ENCODE measurements at regions not wholly inside any gene's neighbourhood (a gene's known extent, or its start where the extent isn't known, plus 50 kb on each side); places are given as distances from the start of the nearest gene placed in this dataset.
"Not testable (repeated sequence)": the region's sequence is repeated elsewhere in the genome, so short reads cannot be mapped to it uniquely, and the experiment has no call there.

DNA sequence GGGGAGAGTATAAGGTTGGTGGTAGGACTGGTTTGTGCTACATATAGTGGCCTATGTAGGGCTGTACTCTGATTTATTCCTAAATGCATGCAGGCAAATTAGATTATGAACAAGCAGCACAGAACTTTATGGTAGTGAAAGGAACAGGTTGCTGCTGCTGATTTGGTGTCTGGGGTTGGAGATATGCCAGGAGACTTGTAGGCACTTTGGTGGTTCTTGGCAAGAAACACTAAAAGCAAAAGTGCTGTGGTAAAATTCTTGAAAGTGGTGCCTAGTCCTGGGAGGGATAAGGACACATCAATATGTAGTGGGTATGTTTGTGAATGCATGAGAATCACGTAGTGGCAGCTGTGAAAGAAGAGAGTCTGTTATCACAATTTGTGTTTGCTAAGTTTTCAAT lies 2126.0 kb downstream of the TP53TG3F start:
- peaks cover 46% of the 10 kb centered on the region for H3K9me3 Mint-ChIP-seq (ENCODE audit: low read depth)

DNA sequence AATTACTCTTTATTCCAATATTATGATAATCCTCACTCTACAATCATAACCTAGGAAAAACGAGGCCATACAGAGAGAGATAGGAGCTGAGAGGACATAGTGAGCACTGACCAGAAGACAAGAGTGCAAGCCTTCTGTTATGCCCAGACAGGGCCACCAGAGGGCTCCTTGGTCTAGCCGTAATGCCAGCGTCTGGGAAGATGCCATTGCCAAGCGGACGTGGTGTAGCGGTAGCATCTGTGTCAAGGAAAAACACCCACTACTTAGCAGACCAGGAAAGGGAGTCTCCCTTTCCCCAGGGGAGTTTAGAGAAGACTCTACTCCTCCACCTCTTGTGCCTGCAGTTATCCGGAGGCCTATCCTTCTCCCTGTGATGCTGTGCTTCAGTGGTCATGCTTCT lies 2131.5 kb downstream of the TP53TG3F start:
- H3K36me3 Mint-ChIP-seq (ENCODE audit: insufficient read depth); DNase-seq (ENCODE audit: low spot score, unreplicated experiment); H3K27me3 Mint-ChIP-seq; H3K4me1 Mint-ChIP-seq (ENCODE audit: low read depth); H3K27ac Mint-ChIP-seq; H3K4me3 Mint-ChIP-seq (ENCODE audit: low read depth): not testable (repeated sequence)
- peaks cover 42% of the 10 kb centered on the region for H3K9me3 Mint-ChIP-seq (ENCODE audit: low read depth)

More for the DNA sequence above, 2126.0 kb downstream of the TP53TG3F start:
- no peaks in the 10 kb centered on the region for H3K4me1 Mint-ChIP-seq (ENCODE audit: low read depth)
- H3K4me3 Mint-ChIP-seq (ENCODE audit: low read depth), result no peak overlapping the region
- TF ChIP-seq, protein P1, sequence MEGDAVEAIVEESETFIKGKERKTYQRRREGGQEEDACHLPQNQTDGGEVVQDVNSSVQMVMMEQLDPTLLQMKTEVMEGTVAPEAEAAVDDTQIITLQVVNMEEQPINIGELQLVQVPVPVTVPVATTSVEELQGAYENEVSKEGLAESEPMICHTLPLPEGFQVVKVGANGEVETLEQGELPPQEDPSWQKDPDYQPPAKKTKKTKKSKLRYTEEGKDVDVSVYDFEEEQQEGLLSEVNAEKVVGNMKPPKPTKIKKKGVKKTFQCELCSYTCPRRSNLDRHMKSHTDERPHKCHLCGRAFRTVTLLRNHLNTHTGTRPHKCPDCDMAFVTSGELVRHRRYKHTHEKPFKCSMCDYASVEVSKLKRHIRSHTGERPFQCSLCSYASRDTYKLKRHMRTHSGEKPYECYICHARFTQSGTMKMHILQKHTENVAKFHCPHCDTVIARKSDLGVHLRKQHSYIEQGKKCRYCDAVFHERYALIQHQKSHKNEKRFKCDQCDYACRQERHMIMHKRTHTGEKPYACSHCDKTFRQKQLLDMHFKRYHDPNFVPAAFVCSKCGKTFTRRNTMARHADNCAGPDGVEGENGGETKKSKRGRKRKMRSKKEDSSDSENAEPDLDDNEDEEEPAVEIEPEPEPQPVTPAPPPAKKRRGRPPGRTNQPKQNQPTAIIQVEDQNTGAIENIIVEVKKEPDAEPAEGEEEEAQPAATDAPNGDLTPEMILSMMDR (IDR thresholded peaks at IDR 0.05; ENCODE audit: unreplicated experiment), result no peak
- H3K27me3 Mint-ChIP-seq, result no peaks in the 10 kb centered on the region
- DNase-seq (ENCODE audit: low spot score, unreplicated experiment), result no peak
- H3K27ac Mint-ChIP-seq, result no peak overlapping the region
- no peaks in the 10 kb centered on the region for H3K36me3 Mint-ChIP-seq (ENCODE audit: insufficient read depth)

DNA sequence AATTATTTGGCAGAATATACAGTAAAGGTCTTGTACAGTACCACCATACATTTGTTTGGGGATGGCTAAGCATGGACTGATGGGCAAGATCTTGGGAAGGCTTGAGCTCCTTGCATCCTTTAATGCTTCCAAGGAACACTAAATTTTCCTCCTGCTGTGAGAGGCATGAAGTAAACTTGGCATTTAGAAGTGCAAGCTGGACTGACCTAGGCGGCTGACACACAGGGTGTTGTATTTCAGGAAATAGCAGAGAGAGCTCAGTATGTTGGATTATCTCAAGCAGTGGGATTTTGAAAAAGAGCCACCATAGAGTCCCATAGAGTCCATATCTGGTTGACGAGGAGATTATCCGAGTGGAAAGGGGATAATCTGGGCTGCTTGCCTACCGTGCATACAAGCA lies 2137.1 kb downstream of the TP53TG3F start:
- Mint-ChIP-seq H3K36me3 (ENCODE audit: insufficient read depth) (peaks cover 2% of the 10 kb centered on the region), H3K4me3 (ENCODE audit: low read depth) (no peak overlapping the region), H3K27me3 (no peaks in the 10 kb centered on the region), H3K9me3 (ENCODE audit: low read depth) (peaks cover 59% of the 10 kb centered on the region), H3K27ac (no peak overlapping the region), H3K4me1 (ENCODE audit: low read depth) (no peaks in the 10 kb centered on the region)
- no peak for DNase-seq (ENCODE audit: low spot score, unreplicated experiment)
- TF ChIP-seq, protein P1 (IDR thresholded peaks at IDR 0.05; ENCODE audit: unreplicated experiment), result no peak

DNA sequence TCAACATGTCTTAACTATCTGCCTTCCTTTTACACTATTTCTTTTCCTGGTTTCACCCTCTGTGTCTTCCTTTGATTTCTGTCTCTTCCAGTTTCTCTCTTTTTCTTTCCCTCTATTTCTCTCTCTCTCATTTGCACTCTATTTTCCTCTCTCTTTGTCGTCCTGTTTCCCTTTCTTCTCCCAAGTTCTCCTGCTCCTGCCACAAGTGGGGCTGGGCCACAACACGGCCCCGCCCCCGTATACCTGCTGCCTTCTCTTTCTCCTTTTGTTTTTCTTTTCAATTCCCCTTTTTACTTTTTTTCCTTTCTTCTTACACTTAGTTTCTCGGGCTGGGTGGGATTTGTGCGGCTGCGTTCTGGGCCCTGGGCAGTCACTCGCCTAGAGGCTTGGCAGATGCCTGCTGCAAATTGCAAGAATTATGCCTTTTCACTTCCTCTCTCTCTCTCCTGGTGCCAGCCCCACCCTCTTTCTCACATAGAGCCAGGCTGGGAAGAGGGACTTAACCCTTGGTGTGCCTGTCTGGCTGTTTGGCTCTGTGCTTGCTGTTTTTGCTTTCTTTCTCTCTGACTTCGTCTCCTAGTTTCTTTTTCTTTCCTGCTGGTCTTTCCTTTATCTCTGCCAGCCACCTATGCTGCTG lies 2139.4 kb downstream of the TP53TG3F start:
- H3K27ac Mint-ChIP-seq, result no peak overlapping the region
- peaks cover 52% of the 10 kb centered on the region for H3K9me3 Mint-ChIP-seq (ENCODE audit: low read depth)

DNA sequence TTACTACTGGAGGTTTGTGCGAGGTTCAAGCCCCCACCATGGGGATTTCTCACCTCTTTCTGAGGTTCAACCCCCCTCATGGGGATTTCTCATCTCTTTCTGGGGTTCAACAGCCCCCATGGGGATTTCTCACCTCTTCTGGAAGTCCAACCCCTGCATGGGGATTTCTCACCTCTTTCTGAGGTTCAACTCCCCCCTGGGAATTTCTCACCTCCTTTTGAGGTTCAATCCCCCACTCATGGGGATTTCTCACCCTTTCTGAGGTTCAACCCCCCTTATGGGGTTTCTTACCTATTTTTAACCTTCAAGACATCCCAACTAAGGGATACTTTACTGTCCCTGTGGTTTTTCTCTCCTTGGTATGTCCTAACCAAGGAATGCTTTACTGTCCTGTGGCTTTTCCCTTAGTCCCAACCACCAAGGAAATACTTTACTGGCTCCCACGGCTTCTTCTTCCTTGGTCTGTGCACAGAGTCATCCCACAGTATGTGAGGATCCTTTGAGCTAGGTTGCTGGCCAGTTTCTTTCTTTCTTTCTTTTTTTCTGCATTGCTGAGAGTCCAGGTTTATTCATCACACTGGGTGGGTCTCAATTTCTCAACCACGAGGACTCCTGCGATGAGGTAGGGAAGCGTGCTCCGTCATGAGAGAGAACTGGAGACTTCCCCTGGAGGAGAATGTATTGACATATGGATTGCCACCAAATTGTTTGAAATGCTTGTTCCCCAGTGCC lies 2140.2 kb downstream of the TP53TG3F start:
- DNase-seq (ENCODE audit: low spot score, unreplicated experiment), result no peak
- Mint-ChIP-seq H3K36me3 (ENCODE audit: insufficient read depth) (peaks cover 2% of the 10 kb centered on the region), H3K4me1 (ENCODE audit: low read depth) (no peaks in the 10 kb centered on the region), H3K27me3 (no peaks in the 10 kb centered on the region), H3K27ac (no peak overlapping the region), H3K9me3 (ENCODE audit: low read depth) (peaks cover 51% of the 10 kb centered on the region), H3K4me3 (ENCODE audit: low read depth) (no peak overlapping the region)
- TF ChIP-seq, protein P1 (IDR thresholded peaks at IDR 0.05; ENCODE audit: unreplicated experiment), result no peak

More for the DNA sequence above, 2139.4 kb downstream of the TP53TG3F start:
- TF ChIP-seq, protein P1 (IDR thresholded peaks at IDR 0.05; ENCODE audit: unreplicated experiment), result no peak
- no peak for DNase-seq (ENCODE audit: low spot score, unreplicated experiment)
- Mint-ChIP-seq H3K4me1 (ENCODE audit: low read depth) (no peaks in the 10 kb centered on the region), H3K4me3 (ENCODE audit: low read depth) (no peak overlapping the region), H3K36me3 (ENCODE audit: insufficient read depth) (peaks cover 2% of the 10 kb centered on the region), H3K27me3 (no peaks in the 10 kb centered on the region)

DNA sequence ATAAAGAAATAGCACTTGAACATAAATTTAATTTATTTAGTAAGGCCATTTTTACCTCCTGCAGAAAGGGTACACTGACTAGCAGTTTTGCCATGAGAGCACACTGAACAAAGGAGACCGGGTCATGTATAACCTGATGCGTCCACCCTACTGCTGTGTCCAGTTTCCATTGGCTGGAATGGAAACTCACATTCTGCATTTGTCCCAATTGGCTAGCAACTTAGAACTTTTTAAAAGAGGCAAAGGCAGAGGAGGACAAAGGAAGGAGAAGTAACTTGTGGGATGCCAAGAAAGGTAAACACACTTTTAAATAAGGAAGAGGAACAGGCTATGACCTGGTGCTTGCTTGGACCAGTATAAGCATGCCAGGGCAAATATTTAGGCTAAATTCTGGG lies 2140.7 kb downstream of the TP53TG3F start:
- H3K27ac Mint-ChIP-seq; H3K4me3 Mint-ChIP-seq (ENCODE audit: low read depth); H3K27me3 Mint-ChIP-seq; H3K36me3 Mint-ChIP-seq (ENCODE audit: insufficient read depth); DNase-seq (ENCODE audit: low spot score, unreplicated experiment); H3K4me1 Mint-ChIP-seq (ENCODE audit: low read depth): not testable (repeated sequence)
- peaks cover 46% of the 10 kb centered on the region for H3K9me3 Mint-ChIP-seq (ENCODE audit: low read depth)

Measured in progenitor cell of endocrine pancreas (in vitro differentiated cells).